K562 (cell line): ENCODE measurements at regions not wholly inside any gene's neighbourhood (a gene's known extent, or its start where the extent isn't known, plus 50 kb on each side); places are given as distances from the start of the nearest gene placed in this dataset.

ENCODE experiments used
- DPF2 ChIP-seq: fragments of 450-650 bp; IDR thresholded peaks from 2 replicates; pipeline ENCODE4 v1.6.1; 2016
- GMEB1 ChIP-seq: fragments of 250-450 bp; sonication (Bioruptor Pico); IDR thresholded peaks from 2 replicates; pipeline ENCODE4 v1.4.0; 2020; ENCODE audit warnings: mild to moderate bottlenecking
- ZNF324 ChIP-seq: fragments of 250-450 bp; sonication (Bioruptor Pico); IDR thresholded peaks from 2 replicates; pipeline ENCODE4 v1.4.0; 2020; ENCODE audit warnings: mild to moderate bottlenecking
- TF ChIP-seq, protein P1 (sequence below): sonication (generic); formaldehyde crosslinking; IDR thresholded peaks from 2 replicates; pipeline ENCODE4 v1.5.0; 2020; ENCODE audit warnings: missing genetic modification reagents
- TF ChIP-seq, protein P2 (sequence below): fragments of 250-450 bp; sonication (Bioruptor Pico); IDR thresholded peaks from 2 replicates; pipeline ENCODE4 v1.8.0; 2021; ENCODE audit warnings: moderate library complexity, mild to moderate bottlenecking, inconsistent platforms

DNA sequence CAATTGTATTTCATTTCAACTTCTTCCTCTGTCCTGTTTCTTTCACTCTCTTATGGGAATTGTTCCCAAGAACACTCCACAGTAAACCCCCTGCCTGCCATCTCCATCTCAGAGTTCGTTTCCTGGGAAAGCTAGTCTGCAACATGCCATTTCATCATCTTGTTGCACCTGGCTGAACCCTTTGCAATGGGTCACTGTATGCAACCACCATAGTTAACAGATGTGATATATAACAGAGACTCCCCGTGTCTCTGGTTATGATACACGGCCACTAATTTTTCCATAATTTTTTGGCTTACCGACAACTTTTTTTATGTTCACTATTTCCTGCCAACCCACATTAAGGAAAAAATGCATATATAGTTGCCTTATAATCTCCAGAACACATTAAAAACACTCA, 95.5 kb downstream of the CHST2 start (continued):
- TF ChIP-seq, protein P1, sequence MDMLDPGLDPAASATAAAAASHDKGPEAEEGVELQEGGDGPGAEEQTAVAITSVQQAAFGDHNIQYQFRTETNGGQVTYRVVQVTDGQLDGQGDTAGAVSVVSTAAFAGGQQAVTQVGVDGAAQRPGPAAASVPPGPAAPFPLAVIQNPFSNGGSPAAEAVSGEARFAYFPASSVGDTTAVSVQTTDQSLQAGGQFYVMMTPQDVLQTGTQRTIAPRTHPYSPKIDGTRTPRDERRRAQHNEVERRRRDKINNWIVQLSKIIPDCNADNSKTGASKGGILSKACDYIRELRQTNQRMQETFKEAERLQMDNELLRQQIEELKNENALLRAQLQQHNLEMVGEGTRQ (CRISPR knock-in tag), result no peak
- TF ChIP-seq DPF2, result no peak
- TF ChIP-seq GMEB1 (CRISPR knock-in tag), result no peak
- TF ChIP-seq, protein P2, sequence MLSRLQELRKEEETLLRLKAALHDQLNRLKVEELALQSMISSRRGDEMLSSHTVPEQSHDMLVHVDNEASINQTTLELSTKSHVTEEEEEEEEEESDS (CRISPR knock-in tag), result no peak
- TF ChIP-seq ZNF324 (CRISPR knock-in tag), result no peak
